GM18520 (cell line): ENCODE measurements at regions not wholly inside any gene's neighbourhood (a gene's known extent, or its start where the extent isn't known, plus 50 kb on each side); places are given as distances from the start of the nearest gene placed in this dataset.

Source experiments
- ATAC-seq: cut with Tn5 transposase; IDR thresholded peaks from one replicate; pipeline ENCODE4 v1.9.1; 2021; ENCODE audit not compliant: unreplicated experiment

GRCh38 chr1:173420330-173420806 lies 56.8 kb upstream of the PRDX6 start:
- no peak for ATAC-seq

DNA sequence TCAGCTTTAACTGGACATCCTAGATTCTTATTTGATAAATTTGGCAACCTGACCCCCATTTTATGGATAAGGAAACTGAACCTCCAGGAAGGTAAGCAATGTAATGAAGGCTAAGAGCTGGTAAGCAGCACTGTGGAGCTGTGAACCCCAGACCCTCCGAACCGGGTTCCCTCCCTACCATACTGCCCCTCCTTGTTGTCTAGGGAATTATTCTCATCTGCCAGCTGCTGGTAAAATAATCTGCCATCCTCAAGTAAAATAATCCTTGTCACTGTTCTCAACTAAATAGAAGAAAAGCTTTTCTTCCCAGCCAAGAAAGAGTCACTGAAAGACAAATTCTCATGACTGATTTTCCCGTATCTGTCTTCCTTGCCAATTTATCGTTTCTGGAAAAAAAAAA lies 55.8 kb upstream of the PRDX6 start:
- ATAC-seq, result no peak

- ATAC-seq, result no peak
Observed at GRCh38 chr1:173421789-173422188, 55.3 kb upstream of the PRDX6 start.

DNA sequence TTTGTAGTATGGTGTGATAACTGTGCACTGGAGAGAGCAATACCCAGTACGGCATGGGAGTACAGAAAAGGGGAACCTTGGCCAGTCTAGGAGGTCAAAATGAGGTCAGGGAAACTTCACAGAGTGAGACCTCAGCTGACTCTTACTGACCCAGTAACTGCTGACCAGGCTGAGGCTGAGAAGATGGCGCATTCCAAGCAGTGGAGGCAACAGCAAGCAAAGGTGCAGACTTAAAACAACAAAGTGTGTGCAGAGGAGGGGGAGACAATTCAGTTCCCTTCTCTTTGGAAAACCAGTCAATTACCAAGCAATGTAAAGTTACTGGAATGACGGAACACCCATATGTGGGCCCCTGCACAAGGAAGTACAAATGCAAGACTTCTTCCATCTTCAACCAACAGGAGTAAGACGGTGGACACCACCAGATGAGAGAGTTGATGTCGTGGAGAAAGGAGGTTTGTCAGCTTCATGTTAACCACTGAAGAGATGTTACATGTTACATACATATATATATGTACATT lies 54.6 kb upstream of the PRDX6 start:
- no peak for ATAC-seq

DNA sequence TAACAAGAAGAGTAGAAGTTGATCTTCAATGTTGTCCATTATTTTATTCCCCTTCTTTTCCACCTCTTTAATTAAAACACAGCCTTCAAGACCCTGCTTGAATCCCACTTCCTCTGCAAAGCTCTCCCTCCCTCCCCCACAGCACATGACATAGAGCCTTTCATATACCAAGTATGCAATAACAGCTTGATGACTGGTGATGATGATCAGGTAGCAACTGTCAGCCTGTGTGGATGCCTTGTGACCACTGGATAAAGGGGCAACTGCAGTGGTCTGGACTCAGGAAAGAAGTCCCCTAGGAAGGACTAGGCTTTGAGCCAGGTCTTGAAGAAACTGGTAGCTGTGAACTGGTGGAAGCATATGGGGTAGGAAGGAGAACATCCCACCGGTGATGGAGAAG lies 53.8 kb upstream of the PRDX6 start:
- no peak for ATAC-seq

DNA sequence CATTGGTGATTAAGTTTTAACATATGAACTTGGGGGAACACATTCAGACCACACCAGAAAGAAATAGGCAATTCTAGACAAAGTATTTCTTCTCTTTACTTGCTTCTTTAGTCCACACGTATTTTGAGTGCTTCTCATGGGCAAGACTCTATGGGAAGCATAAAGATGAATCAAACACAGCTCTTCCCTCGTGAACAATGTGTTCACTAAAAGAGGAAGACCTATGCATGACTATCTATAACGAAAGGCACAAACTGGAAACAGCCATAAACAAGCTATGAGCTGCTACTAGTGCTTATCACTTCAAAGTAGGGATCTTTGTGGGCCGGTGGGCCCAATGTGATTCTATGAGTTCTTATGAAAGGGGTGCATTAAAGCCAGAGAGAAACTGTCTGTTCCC lies 53.0 kb upstream of the PRDX6 start:
- ATAC-seq, result no peak

- ATAC-seq, result no peak
Observed at GRCh38 chr1:173424782-173425407, 52.2 kb upstream of the PRDX6 start.

GRCh38 chr1:173426057-173426456 lies 51.1 kb upstream of the PRDX6 start:
- ATAC-seq, result no peak

DNA sequence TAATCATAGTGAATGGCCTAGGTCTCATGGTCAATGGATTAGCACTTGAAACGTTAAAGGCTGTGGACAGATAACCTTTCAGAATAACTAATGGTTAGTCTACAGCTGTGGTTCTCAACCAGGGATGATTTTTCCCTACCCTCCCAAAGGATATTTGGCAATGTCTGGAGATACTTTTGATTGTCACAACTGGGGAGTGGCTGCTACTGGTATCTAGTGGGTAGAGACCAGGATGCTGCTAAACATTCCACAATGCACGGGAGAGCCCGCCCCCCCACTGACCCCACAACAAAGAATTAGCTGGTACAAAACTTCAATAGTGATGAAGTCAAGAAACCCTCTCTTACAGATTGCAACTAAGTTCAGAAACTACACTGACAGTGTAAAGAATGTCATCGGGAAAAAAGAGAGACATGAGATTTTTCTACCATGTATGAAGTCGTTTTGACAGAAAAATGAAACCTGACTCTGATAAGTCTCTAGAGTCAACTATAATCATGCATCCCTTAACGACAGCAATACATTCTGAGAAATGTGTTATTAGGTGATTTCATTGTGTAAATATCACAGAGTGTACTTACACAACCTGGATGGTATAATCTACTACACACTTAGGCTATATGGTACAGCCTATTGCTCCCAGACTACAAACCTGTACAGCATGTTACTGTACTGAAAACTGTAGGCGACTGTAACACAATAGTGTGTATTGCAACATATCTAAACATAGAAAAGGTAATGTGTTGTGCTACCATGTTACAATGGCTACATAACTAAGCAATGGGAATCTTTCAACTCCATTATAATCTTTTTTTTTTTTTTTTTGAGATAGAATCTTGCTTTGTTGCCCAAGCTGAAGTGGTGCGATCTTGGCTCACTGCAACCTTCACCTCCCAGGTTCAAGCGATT lies 49.7 kb upstream of the PRDX6 start:
- no peak for ATAC-seq
